Astrocyte (in vitro differentiated cells and primary cell): ENCODE measurements at regions not wholly inside any gene's neighbourhood (a gene's known extent, or its start where the extent isn't known, plus 50 kb on each side); places are given as distances from the start of the nearest gene placed in this dataset.

Source experiments
- DNase-seq: peaks from one replicate; pipeline ENCODE4 v3.0.0-alpha.2; 2010; ENCODE audit warnings: low read depth
- FAIRE-seq: peaks from 2 replicates; lab custom pipeline; 2011; peaks lifted over from hg19 to GRCh38; lab: Jason Lieb, UNC
- H2AFZ ChIP-seq: 2 replicates; pipeline ENCODE4 v1.6.0; 2012; ENCODE audit warnings: low read depth, low read length, inconsistent platforms
- H3K27ac ChIP-seq: 2 replicates; pipeline ENCODE4 v1.5.1; 2011; ENCODE audit warnings: low read depth, low read length, inconsistent platforms
- H3K27me3 ChIP-seq: 2 replicates; pipeline ENCODE4 v1.6.0; 2011; ENCODE audit warnings: low read length, inconsistent platforms; ENCODE audit not compliant: insufficient read depth
- H3K36me3 ChIP-seq: 2 replicates; pipeline ENCODE4 v1.5.1; 2011; ENCODE audit warnings: low read length, inconsistent platforms; ENCODE audit not compliant: insufficient read depth
- H3K4me1 ChIP-seq: 2 replicates; pipeline ENCODE4 v1.5.1; 2011; ENCODE audit warnings: low read length, inconsistent platforms; ENCODE audit not compliant: insufficient read depth
- H3K4me2 ChIP-seq: 2 replicates; pipeline ENCODE4 v1.6.0; 2012; ENCODE audit warnings: low read length, inconsistent platforms
- H3K4me3 ChIP-seq: 2 replicates; pipeline ENCODE4 v1.5.1; 2011; ENCODE audit warnings: low read depth, mild to moderate bottlenecking, low read length, inconsistent platforms; ENCODE audit not compliant: insufficient read depth
- H3K79me2 ChIP-seq: 2 replicates; pipeline ENCODE4 v1.6.0; 2012; ENCODE audit warnings: mild to moderate bottlenecking, low read length, inconsistent platforms; ENCODE audit not compliant: insufficient read depth
- H3K9ac ChIP-seq: 2 replicates; pipeline ENCODE4 v1.6.0; 2012; ENCODE audit warnings: mild to moderate bottlenecking, low read length, inconsistent platforms
- H3K9me3 ChIP-seq: 2 replicates; pipeline ENCODE4 v1.5.1; 2012; ENCODE audit warnings: low read depth, mild to moderate bottlenecking, low read length, inconsistent platforms; ENCODE audit not compliant: insufficient read depth
- H4K20me1 ChIP-seq: 2 replicates; pipeline ENCODE4 v1.6.0; 2012; ENCODE audit warnings: low read length, inconsistent platforms; ENCODE audit not compliant: insufficient read depth
- H3K27ac Mint-ChIP-seq: one replicate; pipeline ENCODE4 v1.8.0; 2021; ENCODE audit warnings: mild to moderate bottlenecking, mixed read lengths; ENCODE audit not compliant: unreplicated experiment
- H3K27me3 Mint-ChIP-seq: one replicate; pipeline ENCODE4 v1.8.0; 2021; ENCODE audit warnings: low read depth, mixed read lengths; ENCODE audit not compliant: unreplicated experiment
- H3K36me3 Mint-ChIP-seq: one replicate; pipeline ENCODE4 v1.8.0; 2021; ENCODE audit warnings: low read depth, mixed read lengths; ENCODE audit not compliant: unreplicated experiment
- H3K4me1 Mint-ChIP-seq: one replicate; pipeline ENCODE4 v1.8.0; 2021; ENCODE audit warnings: low read depth, mixed read lengths; ENCODE audit not compliant: unreplicated experiment
- H3K4me3 Mint-ChIP-seq: one replicate; pipeline ENCODE4 v1.8.0; 2021; ENCODE audit warnings: mild to moderate bottlenecking, moderate library complexity, mixed read lengths; ENCODE audit not compliant: unreplicated experiment
- H3K9me3 Mint-ChIP-seq: one replicate; pipeline ENCODE4 v1.8.0; 2021; ENCODE audit warnings: mild to moderate bottlenecking, mixed read lengths; ENCODE audit not compliant: unreplicated experiment
- CTCF ChIP-seq: IDR thresholded peaks from 2 replicates; pipeline ENCODE4 v1.5.1; 2011; ENCODE audit warnings: low read depth, mild to moderate bottlenecking, inconsistent platforms, low read length, moderate library complexity; ENCODE audit not compliant: insufficient read depth
- EZH2 ChIP-seq: IDR thresholded peaks from 2 replicates; pipeline ENCODE4 v1.6.1; 2012; ENCODE audit warnings: mild to moderate bottlenecking, low read length, inconsistent platforms; ENCODE audit not compliant: insufficient read depth

GRCh38 chr20:1761598-1761997, 104.0 kb upstream of the SIRPG start:
- Histone ChIP-seq H3K4me2 (peak overlapping the region; percentile 20), H3K9ac (no peak overlapping the region), H4K20me1 (no peaks in the 10 kb centered on the region), H3K4me3 (no peak overlapping the region), H3K4me1 (peaks cover 8% of the 10 kb centered on the region), H3K36me3 (no peaks in the 10 kb centered on the region), H3K79me2 (no peaks in the 10 kb centered on the region), H3K9me3 (no peaks in the 10 kb centered on the region), H3K27ac (no peak overlapping the region), H3K27me3 (no peaks in the 10 kb centered on the region), H2AFZ (no peak overlapping the region)
- no peaks in the 10 kb centered on the region for H3K27me3 Mint-ChIP-seq
- H3K27ac Mint-ChIP-seq, result peak overlapping the region; percentile 21
- H3K4me3 Mint-ChIP-seq, result no peak overlapping the region
- H3K4me1 Mint-ChIP-seq, result peaks cover 10% of the 10 kb centered on the region
- FAIRE-seq, result no peak
- no peak for DNase-seq
- no peaks in the 10 kb centered on the region for H3K9me3 Mint-ChIP-seq
- no peaks in the 10 kb centered on the region for H3K36me3 Mint-ChIP-seq
- TF ChIP-seq EZH2 (no peak), CTCF (no peak)

GRCh38 chr20:1761116-1761515, 103.5 kb upstream of the SIRPG start:
- H3K36me3 Mint-ChIP-seq, result no peaks in the 10 kb centered on the region
- Histone ChIP-seq H3K4me3 (no peak overlapping the region), H3K27ac (no peak overlapping the region), H3K9me3 (no peaks in the 10 kb centered on the region), H3K4me1 (peaks cover 8% of the 10 kb centered on the region), H3K4me2 (peak overlapping the region; percentile 20), H3K9ac (no peak overlapping the region), H3K36me3 (no peaks in the 10 kb centered on the region), H4K20me1 (no peaks in the 10 kb centered on the region), H3K79me2 (no peaks in the 10 kb centered on the region), H2AFZ (no peak overlapping the region), H3K27me3 (no peaks in the 10 kb centered on the region)
- H3K4me3 Mint-ChIP-seq, result no peak overlapping the region
- DNase-seq (peak; percentile 95), FAIRE-seq (peak; percentile 93)
- no peak for TF ChIP-seq CTCF
- no peak for TF ChIP-seq EZH2
- H3K27me3 Mint-ChIP-seq, result no peaks in the 10 kb centered on the region
- no peaks in the 10 kb centered on the region for H3K9me3 Mint-ChIP-seq
- peak overlapping the region; percentile 21 for H3K27ac Mint-ChIP-seq
- peaks cover 10% of the 10 kb centered on the region for H3K4me1 Mint-ChIP-seq

GRCh38 chr20:1758765-1759164, 101.2 kb upstream of the SIRPG start:
- FAIRE-seq (no peak), DNase-seq (no peak)
- Histone ChIP-seq H3K36me3 (no peaks in the 10 kb centered on the region), H3K79me2 (no peaks in the 10 kb centered on the region), H3K4me2 (no peak overlapping the region), H3K4me1 (peaks cover 8% of the 10 kb centered on the region), H3K27ac (no peak overlapping the region), H3K9me3 (no peaks in the 10 kb centered on the region), H2AFZ (no peak overlapping the region), H3K27me3 (peaks cover 2% of the 10 kb centered on the region), H3K9ac (no peak overlapping the region), H3K4me3 (no peak overlapping the region), H4K20me1 (no peaks in the 10 kb centered on the region)
- H3K27me3 Mint-ChIP-seq, result no peaks in the 10 kb centered on the region
- peaks cover 10% of the 10 kb centered on the region for H3K4me1 Mint-ChIP-seq
- no peaks in the 10 kb centered on the region for H3K9me3 Mint-ChIP-seq
- H3K4me3 Mint-ChIP-seq, result no peak overlapping the region
- no peak overlapping the region for H3K27ac Mint-ChIP-seq
- TF ChIP-seq EZH2 (no peak), CTCF (no peak)
- H3K36me3 Mint-ChIP-seq, result no peaks in the 10 kb centered on the region
